Activated naive CD4-positive, alpha-beta T cell treated with anti-CD3 and anti-CD28 coated beads for 36 hours (primary cell): ENCODE measurements at regions not wholly inside any gene's neighbourhood (a gene's known extent, or its start where the extent isn't known, plus 50 kb on each side); places are given as distances from the start of the nearest gene placed in this dataset.
"Not testable (repeated sequence)": the region's sequence is repeated elsewhere in the genome, so short reads cannot be mapped to it uniquely, and the experiment has no call there.

Experiments used
- CTCF ChIA-PET: fragments of 350-600 bp; sonication (Branson Sonifier 250); formaldehyde crosslinking; loops from one replicate; lab custom pipeline; 2021; ENCODE audit warnings: antibody characterized with exemption; lab: Charles Lee
- DNase-seq: peaks from one replicate; pipeline ENCODE4 v3.0.0-alpha.2; 2020
- H3K27ac Mint-ChIP-seq: one replicate; pipeline ENCODE4 v1.8.0; 2021; ENCODE audit warnings: mild to moderate bottlenecking, mixed read lengths
- H3K27me3 Mint-ChIP-seq: one replicate; pipeline ENCODE4 v1.8.0; 2021; ENCODE audit warnings: low read depth, mixed read lengths
- H3K36me3 Mint-ChIP-seq: one replicate; pipeline ENCODE4 v1.8.0; 2021; ENCODE audit warnings: low read depth, mixed read lengths
- H3K4me1 Mint-ChIP-seq: one replicate; pipeline ENCODE4 v1.8.0; 2021; ENCODE audit warnings: low read depth, mixed read lengths
- H3K4me3 Mint-ChIP-seq: one replicate; pipeline ENCODE4 v1.8.0; 2021; ENCODE audit warnings: mild to moderate bottlenecking, moderate library complexity, mixed read lengths
- H3K9me3 Mint-ChIP-seq: one replicate; pipeline ENCODE4 v1.8.0; 2021; ENCODE audit warnings: mixed read lengths
- intact Hi-C: fragments of 100-400 bp; cut with micrococcal nuclease; formaldehyde crosslinking; loops from one replicate; pipeline ENCODE4 v1.15.1; 2023

DNA sequence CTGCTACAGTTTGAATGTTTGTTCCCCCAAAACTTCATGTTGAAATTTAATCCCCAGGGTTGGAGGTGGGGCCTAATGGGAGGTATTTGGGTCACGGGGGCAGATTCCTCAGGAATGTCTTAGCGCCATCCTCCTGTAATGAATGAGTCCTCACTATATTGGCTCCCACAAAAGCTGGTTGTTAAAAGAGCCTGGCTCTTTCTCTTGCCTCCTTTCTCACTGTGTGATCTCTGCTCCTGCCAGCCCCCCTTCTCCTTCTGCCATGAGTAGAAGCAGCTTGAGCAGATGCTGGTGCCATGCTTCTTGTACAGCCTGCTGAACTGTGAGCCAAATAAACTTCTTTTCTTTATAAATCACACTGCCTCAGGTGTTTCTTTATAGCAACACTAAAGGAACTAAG is 721.0 kb upstream of the PKDCC start:
- Mint-ChIP-seq H3K27ac (no peak overlapping the region), H3K4me1 (no peaks in the 10 kb centered on the region), H3K4me3 (no peak overlapping the region), H3K9me3 (no peaks in the 10 kb centered on the region), H3K27me3 (no peaks in the 10 kb centered on the region), H3K36me3 (no peaks in the 10 kb centered on the region)
- CTCF ChIA-PET, result no interaction called here
- DNase-seq, result no peak
- intact Hi-C loops, result no loop called here

DNA sequence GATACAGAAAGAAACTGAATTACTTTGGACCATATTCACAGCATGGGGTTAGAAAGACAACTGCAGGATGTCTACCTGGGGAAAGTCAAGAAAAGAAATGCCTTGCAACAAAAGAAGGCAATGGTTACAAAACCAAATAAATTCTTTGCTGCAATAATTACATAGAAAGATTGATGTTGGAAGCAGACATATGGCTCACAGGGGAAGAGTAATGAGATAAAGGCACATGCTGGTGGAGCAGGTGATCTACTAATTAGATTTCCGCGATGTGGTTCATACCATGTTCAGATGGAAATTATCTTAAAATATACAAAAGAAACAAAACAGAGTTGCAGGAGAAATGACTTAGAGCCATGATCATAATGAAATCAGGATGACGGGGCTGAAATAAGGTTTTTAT is 718.8 kb upstream of the PKDCC start:
- Mint-ChIP-seq H3K27ac (no peak overlapping the region), H3K27me3 (no peaks in the 10 kb centered on the region), H3K4me3 (no peak overlapping the region), H3K36me3 (no peaks in the 10 kb centered on the region), H3K9me3 (peaks cover 4% of the 10 kb centered on the region), H3K4me1 (no peaks in the 10 kb centered on the region)
- intact Hi-C loops, result no loop called here
- CTCF ChIA-PET, result no interaction called here
- no peak for DNase-seq

DNA sequence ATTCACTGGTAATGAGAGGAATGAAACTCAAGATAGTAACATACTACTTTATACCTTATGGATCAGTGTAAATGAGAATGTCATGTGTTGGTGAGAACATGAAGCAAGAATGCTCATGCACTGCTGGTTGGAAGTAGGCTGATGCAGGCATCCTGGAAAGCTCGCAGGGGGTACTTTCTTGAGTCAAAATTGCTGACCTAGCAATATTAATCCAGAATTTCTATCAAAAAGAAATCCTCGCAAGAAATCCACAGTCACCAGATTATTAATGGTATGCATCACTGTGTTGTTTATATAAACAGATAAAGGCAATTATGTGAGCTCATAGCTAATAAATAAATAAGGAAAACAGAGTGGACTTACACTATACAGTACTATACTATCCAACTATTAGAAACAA is 713.7 kb upstream of the PKDCC start:
- Mint-ChIP-seq H3K27ac (no peak overlapping the region), H3K4me1 (no peaks in the 10 kb centered on the region), H3K4me3 (no peak overlapping the region), H3K36me3 (no peaks in the 10 kb centered on the region), H3K27me3 (no peaks in the 10 kb centered on the region), H3K9me3 (peaks cover 4% of the 10 kb centered on the region)
- DNase-seq, result no peak
- intact Hi-C loops, result no loop called here
- CTCF ChIA-PET, result no interaction called here

DNA sequence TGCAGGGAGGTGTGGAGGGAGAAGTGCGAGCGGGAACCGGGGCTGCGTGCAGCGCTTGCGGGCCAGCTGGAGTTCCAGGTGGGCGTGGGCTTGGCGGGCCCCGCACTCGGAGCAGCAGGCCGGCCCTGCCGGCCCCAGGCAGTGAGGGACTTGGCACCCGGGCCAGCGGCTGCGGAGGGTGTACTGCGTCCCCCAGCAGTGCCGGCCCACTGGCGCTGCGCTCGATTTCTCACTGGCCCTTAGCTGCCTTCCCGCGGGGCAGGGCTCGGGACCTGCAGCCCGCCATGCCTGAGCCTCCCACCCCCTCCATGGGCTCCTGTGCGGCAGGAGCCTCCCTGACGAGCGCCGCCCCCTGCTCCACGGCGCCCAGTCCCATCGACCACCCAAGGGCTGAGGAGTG is 712.2 kb upstream of the PKDCC start:
- not testable (repeated sequence) for H3K4me1 Mint-ChIP-seq, H3K9me3 Mint-ChIP-seq
- CTCF ChIA-PET, result interaction anchor here (0.6 kb wide), 1 partner anchor 1046 kb away, joined by 3 read pairs; no protein-coding TSS in a partner anchor

DNA sequence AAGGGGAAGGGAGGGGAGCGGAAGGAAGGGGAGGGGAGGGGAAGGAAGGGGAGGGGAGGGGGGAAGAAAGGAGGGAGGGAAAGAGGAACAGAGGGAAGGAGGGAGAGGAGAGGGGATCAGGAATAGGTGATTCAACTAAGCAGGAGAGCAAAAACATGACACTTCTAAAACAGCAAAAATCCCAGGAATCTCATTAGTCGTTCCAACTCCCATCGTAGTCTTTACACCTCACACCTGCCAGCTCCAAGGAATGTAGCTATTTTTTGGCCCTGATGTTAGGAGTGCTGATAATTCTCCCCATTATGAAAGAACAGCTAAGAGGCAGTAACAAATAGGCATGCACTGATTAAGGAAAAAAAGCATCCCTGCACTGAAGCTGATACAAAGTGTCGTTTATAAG is 709.9 kb upstream of the PKDCC start:
- H3K27me3 Mint-ChIP-seq, result no peaks in the 10 kb centered on the region
- CTCF ChIA-PET, result no interaction called here
- no peak overlapping the region for H3K4me3 Mint-ChIP-seq
- H3K36me3 Mint-ChIP-seq, result no peaks in the 10 kb centered on the region
- H3K9me3 Mint-ChIP-seq, result peaks cover 4% of the 10 kb centered on the region
- intact Hi-C loops, result no loop called here
- H3K4me1 Mint-ChIP-seq, result no peaks in the 10 kb centered on the region
- H3K27ac Mint-ChIP-seq, result no peak overlapping the region
- DNase-seq, result no peak

More for the DNA sequence above, 712.2 kb upstream of the PKDCC start:
- H3K36me3 Mint-ChIP-seq, DNase-seq, H3K27ac Mint-ChIP-seq, H3K4me3 Mint-ChIP-seq, H3K27me3 Mint-ChIP-seq, intact Hi-C loops: not testable (repeated sequence)

DNA sequence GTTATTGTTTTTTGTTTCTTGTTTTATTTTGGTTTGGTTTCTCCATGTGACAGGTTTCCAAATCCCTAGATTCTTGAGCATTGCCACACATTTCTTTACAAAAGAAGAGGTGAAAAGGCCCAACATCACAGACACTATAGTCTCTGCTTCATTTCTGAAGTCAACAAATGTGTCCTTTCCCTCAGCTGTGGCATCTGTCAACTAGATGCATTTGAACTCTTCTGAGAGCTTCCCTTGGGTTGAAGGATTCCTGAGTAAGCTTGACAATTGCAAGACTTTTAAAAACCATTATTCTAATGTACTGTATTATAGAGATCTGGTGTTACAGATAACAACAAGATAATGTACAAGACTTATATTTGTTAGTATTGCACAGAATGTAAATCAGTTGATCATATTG is 703.3 kb upstream of the PKDCC start:
- Mint-ChIP-seq H3K4me1 (no peaks in the 10 kb centered on the region), H3K4me3 (no peak overlapping the region), H3K36me3 (no peaks in the 10 kb centered on the region), H3K27ac (no peak overlapping the region), H3K9me3 (no peaks in the 10 kb centered on the region), H3K27me3 (no peaks in the 10 kb centered on the region)
- CTCF ChIA-PET, result no interaction called here
- intact Hi-C loops, result no loop called here
- DNase-seq, result no peak

DNA sequence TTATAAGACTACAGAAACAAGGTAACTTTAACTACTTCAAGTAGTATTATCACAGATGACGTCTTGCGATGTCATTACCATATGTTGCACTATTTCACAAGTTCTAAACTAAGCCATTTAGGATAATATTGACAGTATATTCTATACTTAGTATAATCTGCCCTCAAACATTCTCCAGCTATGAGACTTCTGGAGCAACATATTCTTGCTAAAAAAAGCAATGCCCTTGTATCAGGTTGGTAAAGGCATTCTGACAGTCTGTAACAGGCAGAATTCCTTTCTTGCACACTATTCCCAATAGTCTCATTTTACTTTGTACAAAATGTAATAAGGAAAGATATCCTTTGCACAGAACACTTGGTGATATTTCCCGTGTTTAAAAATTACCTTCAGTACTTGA is 694.8 kb upstream of the PKDCC start:
- no peaks in the 10 kb centered on the region for H3K36me3 Mint-ChIP-seq
- H3K4me1 Mint-ChIP-seq, result no peaks in the 10 kb centered on the region
- H3K27ac Mint-ChIP-seq, result no peak overlapping the region
- intact Hi-C loops, result no loop called here
- CTCF ChIA-PET, result no interaction called here
- no peak for DNase-seq
- H3K27me3 Mint-ChIP-seq, result no peaks in the 10 kb centered on the region
- no peaks in the 10 kb centered on the region for H3K9me3 Mint-ChIP-seq
- no peak overlapping the region for H3K4me3 Mint-ChIP-seq

DNA sequence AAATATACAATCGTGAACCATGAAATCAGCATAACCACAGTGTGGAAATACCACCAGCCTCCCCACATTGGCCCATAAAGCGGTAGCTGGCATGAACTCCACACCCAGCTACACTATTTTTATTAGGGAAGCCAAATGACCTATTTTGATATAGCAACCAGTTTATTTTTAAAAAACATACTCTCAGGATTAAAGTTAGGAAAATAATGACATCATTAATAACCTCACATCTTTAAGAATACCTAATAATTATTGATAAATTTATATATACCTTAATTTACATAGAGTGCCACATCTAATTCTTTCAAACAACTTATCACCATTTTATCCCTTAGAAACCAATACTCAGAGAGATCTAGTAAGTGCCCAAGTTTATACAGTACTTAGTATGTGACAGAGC is 692.0 kb upstream of the PKDCC start:
- H3K4me1 Mint-ChIP-seq, result no peaks in the 10 kb centered on the region
- intact Hi-C loops, result no loop called here
- CTCF ChIA-PET, result no interaction called here
- H3K4me3 Mint-ChIP-seq, result no peak overlapping the region
- no peaks in the 10 kb centered on the region for H3K27me3 Mint-ChIP-seq
- no peak overlapping the region for H3K27ac Mint-ChIP-seq
- no peak for DNase-seq
- H3K9me3 Mint-ChIP-seq, result no peaks in the 10 kb centered on the region
- no peaks in the 10 kb centered on the region for H3K36me3 Mint-ChIP-seq

DNA sequence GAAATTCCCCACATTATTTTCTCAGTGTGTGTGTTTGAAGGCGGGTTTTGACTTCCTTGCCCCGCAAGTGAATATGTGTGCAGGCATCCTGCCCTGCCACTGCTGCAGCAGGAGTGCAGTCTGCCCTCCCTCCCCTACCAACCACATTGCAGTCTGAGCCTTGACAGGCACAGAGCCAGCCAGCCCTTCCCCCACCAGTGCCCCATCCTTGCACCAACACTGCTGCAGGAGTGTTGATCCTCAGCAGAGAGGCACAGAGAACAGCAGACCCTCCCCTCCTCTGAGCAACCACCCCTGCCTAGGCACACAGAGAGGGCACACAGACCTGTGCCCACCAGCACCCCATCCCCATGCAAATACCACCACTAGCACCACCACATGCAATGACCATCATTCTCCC is 683.0 kb upstream of the PKDCC start:
- Mint-ChIP-seq H3K4me1 (no peaks in the 10 kb centered on the region), H3K4me3 (no peak overlapping the region), H3K27ac (no peak overlapping the region), H3K36me3 (no peaks in the 10 kb centered on the region), H3K27me3 (no peaks in the 10 kb centered on the region), H3K9me3 (peaks cover 9% of the 10 kb centered on the region)
- DNase-seq, result no peak
- intact Hi-C loops, result no loop called here
- CTCF ChIA-PET, result no interaction called here

DNA sequence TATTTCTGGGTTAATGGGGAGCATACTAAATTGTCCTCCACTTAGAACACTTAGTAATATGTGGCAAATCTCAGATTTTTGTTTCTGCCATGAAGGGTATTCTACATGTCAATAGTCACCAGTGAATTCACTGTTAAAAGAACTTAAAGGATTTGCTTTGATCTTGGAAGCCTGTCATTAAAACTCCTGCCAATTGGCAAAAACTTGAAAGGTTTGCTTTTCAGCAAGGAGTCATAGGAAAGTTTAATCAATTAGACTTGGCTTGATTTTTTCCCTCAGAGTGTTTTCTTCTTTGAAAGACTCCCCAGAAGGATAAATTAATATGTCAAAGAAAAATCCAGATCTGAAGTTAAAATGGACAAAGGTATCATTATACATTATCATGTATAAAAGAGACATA is 671.9 kb upstream of the PKDCC start:
- no peaks in the 10 kb centered on the region for H3K4me1 Mint-ChIP-seq
- CTCF ChIA-PET, result no interaction called here
- no peak overlapping the region for H3K4me3 Mint-ChIP-seq
- intact Hi-C loops, result no loop called here
- H3K36me3 Mint-ChIP-seq, result no peaks in the 10 kb centered on the region
- no peaks in the 10 kb centered on the region for H3K27me3 Mint-ChIP-seq
- H3K9me3 Mint-ChIP-seq, result peaks cover 2% of the 10 kb centered on the region
- H3K27ac Mint-ChIP-seq, result no peak overlapping the region
- DNase-seq, result no peak

DNA sequence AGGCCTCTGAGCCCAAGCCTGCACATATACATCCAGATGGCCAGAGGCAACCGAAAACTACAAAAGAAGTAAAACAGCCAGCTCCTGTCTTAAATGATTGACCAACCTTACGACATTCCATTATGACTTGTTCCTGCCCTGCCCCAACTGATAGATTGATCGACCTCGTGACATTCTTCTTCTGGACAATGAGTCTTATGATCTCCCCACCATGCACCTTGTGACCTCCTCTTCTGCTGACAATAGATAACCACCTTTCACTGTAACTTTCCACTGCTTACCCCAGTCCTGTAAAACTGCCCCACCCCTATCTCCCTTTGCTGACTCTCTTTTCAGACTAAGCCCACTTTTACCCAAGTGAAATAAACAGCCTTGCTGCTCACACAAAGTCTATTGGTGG is 670.0 kb upstream of the PKDCC start:
- Mint-ChIP-seq H3K27ac (no peak overlapping the region), H3K4me1 (no peaks in the 10 kb centered on the region), H3K4me3 (no peak overlapping the region), H3K36me3 (no peaks in the 10 kb centered on the region), H3K9me3 (peaks cover 2% of the 10 kb centered on the region), H3K27me3 (no peaks in the 10 kb centered on the region)
- CTCF ChIA-PET, result no interaction called here
- no peak for DNase-seq
- intact Hi-C loops, result no loop called here

DNA sequence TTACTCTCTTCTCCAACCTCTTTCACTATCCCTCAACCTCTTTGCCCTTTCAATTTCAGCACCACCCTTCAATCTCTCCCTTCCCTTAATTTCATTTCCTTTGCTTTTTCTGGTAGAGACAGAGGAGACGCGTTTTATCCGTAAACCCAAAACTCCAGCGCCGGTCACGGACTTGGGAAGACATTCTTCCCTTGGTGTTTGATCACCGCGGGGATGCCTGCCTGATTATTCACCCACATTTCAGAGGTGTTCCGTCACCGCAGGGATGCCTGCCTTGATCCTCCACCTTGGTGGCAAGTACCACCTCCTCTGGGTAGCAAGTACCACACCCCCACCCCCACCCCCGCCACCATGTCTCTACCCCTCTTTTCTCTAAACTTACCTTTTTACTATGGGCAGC is 669.4 kb upstream of the PKDCC start:
- Mint-ChIP-seq H3K36me3 (no peaks in the 10 kb centered on the region), H3K4me3 (no peak overlapping the region), H3K9me3 (peaks cover 2% of the 10 kb centered on the region), H3K27ac (no peak overlapping the region), H3K27me3 (no peaks in the 10 kb centered on the region), H3K4me1 (no peaks in the 10 kb centered on the region)
- intact Hi-C loops, result no loop called here
- no peak for DNase-seq
- CTCF ChIA-PET, result no interaction called here

DNA sequence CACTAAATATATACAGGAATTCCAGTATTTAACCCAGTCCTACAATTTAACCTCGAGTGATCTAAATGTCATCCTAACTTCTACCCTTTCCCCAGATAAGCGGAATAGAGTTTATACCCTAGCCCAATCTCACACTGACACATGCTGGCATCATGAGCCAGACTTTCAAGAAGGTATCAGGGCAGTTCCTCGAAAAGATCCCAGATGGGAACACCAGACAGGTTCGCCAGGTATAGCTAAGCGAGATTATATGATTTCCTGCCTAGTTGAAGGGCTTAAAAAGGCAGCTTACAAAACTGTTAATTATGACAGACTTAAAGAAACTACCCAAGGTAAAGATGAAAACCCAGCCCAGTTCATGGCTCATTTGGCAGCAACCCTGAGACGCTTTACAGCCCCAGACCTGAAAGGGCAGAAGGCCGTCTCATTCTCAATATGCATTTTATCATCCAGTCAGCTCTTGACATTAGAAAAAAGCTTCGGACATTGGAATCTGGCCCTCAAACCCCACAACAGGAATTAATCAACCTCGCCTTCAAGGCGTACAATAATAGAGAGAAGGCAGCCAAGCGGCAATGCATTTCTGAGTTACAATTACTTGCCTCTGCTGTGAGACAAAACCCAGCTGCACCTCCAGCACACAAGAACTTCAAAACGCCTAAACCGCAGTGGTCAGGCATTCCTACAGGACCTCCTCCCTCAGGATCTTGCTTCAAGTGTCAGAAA is 668.2 kb upstream of the PKDCC start:
- Mint-ChIP-seq H3K9me3 (peaks cover 2% of the 10 kb centered on the region), H3K27ac (no peak overlapping the region), H3K4me3 (no peak overlapping the region), H3K27me3 (no peaks in the 10 kb centered on the region), H3K4me1 (no peaks in the 10 kb centered on the region), H3K36me3 (no peaks in the 10 kb centered on the region)
- CTCF ChIA-PET, result no interaction called here
- intact Hi-C loops, result no loop called here
- no peak for DNase-seq
